SK-N-SH (cell line): ENCODE measurements at regions not wholly inside any gene's neighbourhood (a gene's known extent, or its start where the extent isn't known, plus 50 kb on each side); places are given as distances from the start of the nearest gene placed in this dataset.

Experiments used
- CTCF ChIP-seq: fragments of 200-600 bp; sonication (generic); IDR thresholded peaks from 2 replicates; pipeline ENCODE4 v1.6.1; 2017; ENCODE audit warnings: antibody characterized with exemption, mild to moderate bottlenecking, moderate library complexity
- EP300 ChIP-seq, 2 experiments: IDR thresholded peaks; 2 replicates each; pipeline versions ENCODE4 v1.4.0 to v1.6.1; 2012; ENCODE audit warnings: borderline replicate concordance in 1 of 2, low read depth in 1 of 2, low read length in 1 of 2
- MEF2A ChIP-seq: IDR thresholded peaks from 2 replicates; pipeline ENCODE4 v1.4.0; 2012; ENCODE audit warnings: low read depth, borderline replicate concordance
- PBX3 ChIP-seq: IDR thresholded peaks from 2 replicates; pipeline ENCODE4; 2012
- SMC3 ChIP-seq: IDR thresholded peaks from 2 replicates; pipeline ENCODE4 v1.6.1; 2012; ENCODE audit warnings: low read depth, low read length, improper control_type of control experiment
- TAF1 ChIP-seq: IDR thresholded peaks from 2 replicates; pipeline ENCODE4 v1.6.1; 2012; ENCODE audit warnings: low read depth, mild to moderate bottlenecking, low read length, moderate library complexity, borderline replicate concordance
- TEAD4 ChIP-seq: IDR thresholded peaks from 2 replicates; pipeline ENCODE4 v1.4.0; 2012; ENCODE audit warnings: mild to moderate bottlenecking, borderline replicate concordance; ENCODE audit not compliant: insufficient read depth

DNA sequence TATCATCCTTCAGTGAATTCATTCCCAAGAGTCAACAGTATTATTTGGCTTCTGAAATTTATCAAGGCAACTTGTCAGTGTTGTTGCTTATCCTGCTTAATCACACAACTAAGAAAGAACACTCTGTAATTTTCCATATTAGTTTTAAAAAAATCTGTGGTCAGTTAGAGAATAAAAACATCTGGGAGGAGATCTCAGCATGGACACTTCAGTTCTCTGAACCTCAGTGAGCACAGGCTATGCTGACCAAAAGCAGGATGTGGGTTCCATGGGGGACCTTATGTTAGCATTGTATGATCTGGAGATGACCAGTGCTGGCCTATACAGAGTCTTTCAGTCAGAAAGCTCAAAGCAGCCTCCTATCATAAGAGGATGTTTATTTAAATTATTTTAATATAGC, 79.1 kb upstream of the KLHL14 start:
- TF ChIP-seq CTCF = no peak
- no peak for TF ChIP-seq MEF2A
- TF ChIP-seq TEAD4 = no peak
- TF ChIP-seq PBX3 = no peak
- no peak for TF ChIP-seq TAF1
- TF ChIP-seq EP300 (IDR thresholded peaks at IDR 0.05; ENCODE audit: borderline replicate concordance in 1 of 2, low read depth in 1 of 2, low read length in 1 of 2) = no peak
- TF ChIP-seq SMC3 = no peak
